ENCODE measurements at regions not wholly inside any gene's neighbourhood (a gene's known extent, or its start where the extent isn't known, plus 50 kb on each side); places are given as distances from the start of the nearest gene placed in this dataset.

GRCh38 chr11:130544266-130544665, 95.8 kb downstream of the ADAMTS15 start:
- Histone ChIP-seq H3K27me3 (ENCODE audit: control insufficient read depth in 4 of 4, insufficient read depth in 4 of 4, low read length in 3 of 4) (peaks cover 0 to 2% (median 1%) of the 10 kb centered on the region in 4 donors), H3K9ac (ENCODE audit: low read depth in 1 of 2, low read length in 2 of 2) (no peak overlapping the region), H3K9me3 (ENCODE audit: control insufficient read depth in 4 of 4, low read length in 3 of 4) (no peaks in the 10 kb centered on the region), H3K4me1 (ENCODE audit: control insufficient read depth in 4 of 4, insufficient read depth in 4 of 4, low read length in 3 of 4) (no peaks in the 10 kb centered on the region), H3K4me3 (ENCODE audit: low read depth in 1 of 3, low read length in 3 of 3) (no peak overlapping the region), H3K36me3 (ENCODE audit: control insufficient read depth in 4 of 4, insufficient read depth in 3 of 4, low read depth in 1 of 4, low read length in 3 of 4) (no peaks in the 10 kb centered on the region), H3K27ac (ENCODE audit: low read depth in 1 of 2, low read length in 2 of 2) (no peak overlapping the region)
- no peak for TF ChIP-seq HNF4G (IDR thresholded peaks at IDR 0.05)
- TF ChIP-seq CTCF (IDR thresholded peaks at IDR 0.05; ENCODE audit: low read depth, low read length, missing input control), result no peak
- no peak for TF ChIP-seq TAF1 (conservative IDR thresholded peaks at IDR 0.05)
- no peak for TF ChIP-seq FOXA1 (IDR thresholded peaks at IDR 0.05)
- no peak for TF ChIP-seq JUND (IDR thresholded peaks at IDR 0.05)
- TF ChIP-seq REST (IDR thresholded peaks at IDR 0.05), result no peak
- DNase-seq (ENCODE audit: low spot score), result no peak
- 86% methylated on average over 2 of the region's 2 CpGs for WGBS

- no peak for DNase-seq (ENCODE audit: low spot score)
- WGBS, result 79% methylated on average over 4 of the region's 4 CpGs
These were observed 97.1 kb downstream of the ADAMTS15 start for GRCh38 chr11:130545449-130546072.

More at GRCh38 chr11:130545449-130546072, 97.1 kb downstream of the ADAMTS15 start:
- H3K4me3 ChIP-seq (ENCODE audit: low read depth in 1 of 3, low read length in 3 of 3), result no peak overlapping the region
- no peaks in the 10 kb centered on the region for H3K36me3 ChIP-seq (ENCODE audit: control insufficient read depth in 4 of 4, insufficient read depth in 3 of 4, low read depth in 1 of 4, low read length in 3 of 4)
- no peak overlapping the region for H3K9ac ChIP-seq (ENCODE audit: low read depth in 1 of 2, low read length in 2 of 2)
- TF ChIP-seq HNF4A (conservative IDR thresholded peaks at IDR 0.05), result no peak
- TF ChIP-seq TAF1 (conservative IDR thresholded peaks at IDR 0.05), result no peak
- TF ChIP-seq ZBTB33 (IDR thresholded peaks at IDR 0.05), result no peak
- no peak for TF ChIP-seq EGR1 (IDR thresholded peaks at IDR 0.05; ENCODE audit: low read depth in 2 of 2)
- TF ChIP-seq JUND (IDR thresholded peaks at IDR 0.05), result no peak
- TF ChIP-seq FOXA2 (IDR thresholded peaks at IDR 0.05), result no peak
- TF ChIP-seq REST (IDR thresholded peaks at IDR 0.05), result no peak
- no peak for TF ChIP-seq RXRA (IDR thresholded peaks at IDR 0.05)
- TF ChIP-seq CTCF (IDR thresholded peaks at IDR 0.05; ENCODE audit: low read depth, low read length, missing input control), result no peak
- TF ChIP-seq SP1 (IDR thresholded peaks at IDR 0.05), result no peak
- no peak for TF ChIP-seq RAD21 (IDR thresholded peaks at IDR 0.05)
- TF ChIP-seq MAX (IDR thresholded peaks at IDR 0.05), result no peak
- no peak for TF ChIP-seq NR2F2 (IDR thresholded peaks at IDR 0.05)
- no peak for TF ChIP-seq FOXA1 (IDR thresholded peaks at IDR 0.05)
- TF ChIP-seq ATF3 (IDR thresholded peaks at IDR 0.05), result no peak
- TF ChIP-seq HNF4G (IDR thresholded peaks at IDR 0.05), result no peak
- H3K27me3 ChIP-seq (ENCODE audit: control insufficient read depth in 4 of 4, insufficient read depth in 4 of 4, low read length in 3 of 4), result peaks cover 0 to 2% (median 1%) of the 10 kb centered on the region in 4 donors
- no peak overlapping the region for H3K27ac ChIP-seq (ENCODE audit: low read depth in 1 of 2, low read length in 2 of 2)
- H3K4me1 ChIP-seq (ENCODE audit: control insufficient read depth in 4 of 4, insufficient read depth in 4 of 4, low read length in 3 of 4), result no peaks in the 10 kb centered on the region
- no peaks in the 10 kb centered on the region for H3K9me3 ChIP-seq (ENCODE audit: control insufficient read depth in 4 of 4, low read length in 3 of 4)
